DOHH2 (cell line): ENCODE measurements at regions not wholly inside any gene's neighbourhood (a gene's known extent, or its start where the extent isn't known, plus 50 kb on each side); places are given as distances from the start of the nearest gene placed in this dataset.

Source experiments
- EZH2phosphoT487 ChIP-seq: fragments of 200-600 bp; sonication (generic); IDR thresholded peaks from 2 replicates; pipeline ENCODE4 v1.6.1; 2017; ENCODE audit warnings: borderline replicate concordance, mild to moderate bottlenecking, antibody characterized with exemption, low read length, moderate library complexity, mixed read lengths
- TF ChIP-seq, protein P1 (sequence below): fragments of 200-600 bp; sonication (generic); IDR thresholded peaks from one replicate; pipeline ENCODE4 v1.5.1; 2014; ENCODE audit warnings: antibody characterized with exemption, mild to moderate bottlenecking, low read depth, low read length; ENCODE audit not compliant: poor library complexity, severe bottlenecking

DNA sequence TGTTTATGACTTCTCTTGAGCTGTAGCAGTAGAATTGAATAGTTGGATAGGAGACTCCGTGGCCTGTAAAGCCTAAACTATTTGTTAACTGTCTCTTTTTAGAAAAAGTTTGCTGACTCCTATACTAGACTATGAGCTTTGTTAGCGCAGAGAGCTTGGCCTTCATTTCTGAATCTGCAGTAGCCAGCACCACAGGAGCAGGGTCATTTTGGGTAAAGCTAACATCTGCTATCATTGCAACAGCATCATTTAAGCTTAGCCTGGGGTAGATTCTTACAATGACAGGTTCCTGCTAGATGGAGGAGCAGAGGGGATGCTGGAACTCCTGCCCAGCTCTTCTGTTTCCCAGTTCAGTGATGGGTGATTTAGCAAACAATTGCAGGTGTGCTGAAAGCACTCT lies 133.7 kb upstream of the ASTN2 start:
- TF ChIP-seq, protein P1, sequence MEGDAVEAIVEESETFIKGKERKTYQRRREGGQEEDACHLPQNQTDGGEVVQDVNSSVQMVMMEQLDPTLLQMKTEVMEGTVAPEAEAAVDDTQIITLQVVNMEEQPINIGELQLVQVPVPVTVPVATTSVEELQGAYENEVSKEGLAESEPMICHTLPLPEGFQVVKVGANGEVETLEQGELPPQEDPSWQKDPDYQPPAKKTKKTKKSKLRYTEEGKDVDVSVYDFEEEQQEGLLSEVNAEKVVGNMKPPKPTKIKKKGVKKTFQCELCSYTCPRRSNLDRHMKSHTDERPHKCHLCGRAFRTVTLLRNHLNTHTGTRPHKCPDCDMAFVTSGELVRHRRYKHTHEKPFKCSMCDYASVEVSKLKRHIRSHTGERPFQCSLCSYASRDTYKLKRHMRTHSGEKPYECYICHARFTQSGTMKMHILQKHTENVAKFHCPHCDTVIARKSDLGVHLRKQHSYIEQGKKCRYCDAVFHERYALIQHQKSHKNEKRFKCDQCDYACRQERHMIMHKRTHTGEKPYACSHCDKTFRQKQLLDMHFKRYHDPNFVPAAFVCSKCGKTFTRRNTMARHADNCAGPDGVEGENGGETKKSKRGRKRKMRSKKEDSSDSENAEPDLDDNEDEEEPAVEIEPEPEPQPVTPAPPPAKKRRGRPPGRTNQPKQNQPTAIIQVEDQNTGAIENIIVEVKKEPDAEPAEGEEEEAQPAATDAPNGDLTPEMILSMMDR = no peak
- no peak for TF ChIP-seq EZH2phosphoT487
